ENCODE measurements at regions not wholly inside any gene's neighbourhood (a gene's known extent, or its start where the extent isn't known, plus 50 kb on each side); places are given as distances from the start of the nearest gene placed in this dataset.

GRCh38 chr7:47188136-47188535 lies 393.8 kb downstream of the TNS3 start:
- Histone ChIP-seq H3K9me3 (no peaks in the 10 kb centered on the region), H3K27ac (no peak overlapping the region), H3K4me1 (replicated peaks) (no peaks in the 10 kb centered on the region), H3K27me3 (replicated peaks; ENCODE audit: insufficient read depth) (no peaks in the 10 kb centered on the region), H3K4me3 (no peak overlapping the region), H3K36me3 (no peaks in the 10 kb centered on the region)
- intact Hi-C loops (cut with DNase I) = no loop called here
- DNase-seq (ENCODE audit: low spot score) = no peak
- WGBS = 33% methylated on average over 3 of the region's 3 CpGs
- TF ChIP-seq POLR2A (IDR thresholded peaks at IDR 0.05) = no peak
- TF ChIP-seq, protein P1, sequence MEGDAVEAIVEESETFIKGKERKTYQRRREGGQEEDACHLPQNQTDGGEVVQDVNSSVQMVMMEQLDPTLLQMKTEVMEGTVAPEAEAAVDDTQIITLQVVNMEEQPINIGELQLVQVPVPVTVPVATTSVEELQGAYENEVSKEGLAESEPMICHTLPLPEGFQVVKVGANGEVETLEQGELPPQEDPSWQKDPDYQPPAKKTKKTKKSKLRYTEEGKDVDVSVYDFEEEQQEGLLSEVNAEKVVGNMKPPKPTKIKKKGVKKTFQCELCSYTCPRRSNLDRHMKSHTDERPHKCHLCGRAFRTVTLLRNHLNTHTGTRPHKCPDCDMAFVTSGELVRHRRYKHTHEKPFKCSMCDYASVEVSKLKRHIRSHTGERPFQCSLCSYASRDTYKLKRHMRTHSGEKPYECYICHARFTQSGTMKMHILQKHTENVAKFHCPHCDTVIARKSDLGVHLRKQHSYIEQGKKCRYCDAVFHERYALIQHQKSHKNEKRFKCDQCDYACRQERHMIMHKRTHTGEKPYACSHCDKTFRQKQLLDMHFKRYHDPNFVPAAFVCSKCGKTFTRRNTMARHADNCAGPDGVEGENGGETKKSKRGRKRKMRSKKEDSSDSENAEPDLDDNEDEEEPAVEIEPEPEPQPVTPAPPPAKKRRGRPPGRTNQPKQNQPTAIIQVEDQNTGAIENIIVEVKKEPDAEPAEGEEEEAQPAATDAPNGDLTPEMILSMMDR (IDR thresholded peaks at IDR 0.05) = no peak
- TF ChIP-seq POLR2AphosphoS5 (IDR thresholded peaks at IDR 0.05) = no peak

DNA sequence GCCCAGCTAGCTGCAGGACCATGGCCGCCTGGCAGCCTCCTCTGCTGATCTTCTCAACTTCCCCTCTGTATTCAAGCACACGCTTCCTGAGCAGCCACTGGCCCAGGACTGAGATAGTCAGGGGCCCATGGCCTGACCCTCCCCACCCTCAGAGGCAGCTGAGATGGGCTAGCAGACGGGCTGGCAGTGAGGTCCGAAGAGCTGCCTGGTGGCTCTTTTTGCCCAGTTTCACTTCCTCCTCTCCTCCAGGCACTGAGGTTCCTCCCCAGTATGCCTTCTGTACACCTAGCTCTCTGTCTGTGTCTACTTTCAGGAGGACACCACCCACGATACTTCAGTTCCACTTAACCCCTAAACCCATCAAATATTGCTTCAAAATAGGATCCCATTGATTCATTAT lies 395.6 kb downstream of the TNS3 start:
- Histone ChIP-seq H3K4me3 (no peak overlapping the region), H3K27ac (no peak overlapping the region), H3K36me3 (no peaks in the 10 kb centered on the region), H3K27me3 (replicated peaks; ENCODE audit: insufficient read depth) (no peaks in the 10 kb centered on the region), H3K4me1 (replicated peaks) (peaks cover 3% of the 10 kb centered on the region), H3K9me3 (no peaks in the 10 kb centered on the region)
- 92% methylated on average over 5 of the region's 5 CpGs for WGBS
- TF ChIP-seq POLR2A (IDR thresholded peaks at IDR 0.05) (no peak), POLR2AphosphoS5 (IDR thresholded peaks at IDR 0.05) (no peak)
- TF ChIP-seq, protein P1 (IDR thresholded peaks at IDR 0.05) = no peak
- intact Hi-C loops (cut with DNase I) = no loop called here
- no peak for DNase-seq (ENCODE audit: low spot score)

DNA sequence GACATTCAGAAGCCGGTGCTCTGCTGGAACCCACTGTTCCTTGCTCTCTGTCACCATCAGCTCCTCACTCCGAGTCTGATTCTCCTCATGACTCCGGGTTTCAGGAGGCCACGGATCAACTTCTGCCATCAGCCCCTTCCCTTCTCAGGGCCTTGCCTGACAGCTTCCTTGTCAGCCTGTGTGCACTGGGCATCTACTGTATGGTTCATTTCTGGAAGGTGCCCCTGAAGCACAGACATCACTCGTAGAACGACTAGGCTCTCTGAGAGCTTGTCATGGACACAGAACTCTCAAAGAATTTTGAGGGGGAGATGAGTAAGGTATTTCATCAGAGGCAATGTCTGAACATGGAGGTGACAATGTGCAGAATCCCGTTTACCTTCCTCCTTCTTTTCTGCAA lies 396.1 kb downstream of the TNS3 start:
- no peak for DNase-seq (ENCODE audit: low spot score)
- Histone ChIP-seq H3K4me1 (replicated peaks) (peaks cover 3% of the 10 kb centered on the region), H3K27ac (no peak overlapping the region), H3K4me3 (no peak overlapping the region), H3K36me3 (no peaks in the 10 kb centered on the region), H3K9me3 (no peaks in the 10 kb centered on the region), H3K27me3 (replicated peaks; ENCODE audit: insufficient read depth) (no peaks in the 10 kb centered on the region)
- no peak for TF ChIP-seq POLR2A (IDR thresholded peaks at IDR 0.05)
- WGBS = 87% methylated on average over 7 of the region's 7 CpGs
- intact Hi-C loops (cut with DNase I) = no loop called here

- no peak for DNase-seq (ENCODE audit: low spot score)
- no peak overlapping the region for H3K4me3 ChIP-seq
- H3K4me1 ChIP-seq (replicated peaks) = peaks cover 3% of the 10 kb centered on the region
- no peaks in the 10 kb centered on the region for H3K27me3 ChIP-seq (replicated peaks; ENCODE audit: insufficient read depth)
- intact Hi-C loops (cut with DNase I) = no loop called here
- 45% methylated on average over 3 of the region's 3 CpGs for WGBS
- H3K9me3 ChIP-seq = no peaks in the 10 kb centered on the region
- no peaks in the 10 kb centered on the region for H3K36me3 ChIP-seq
- TF ChIP-seq POLR2AphosphoS5 (IDR thresholded peaks at IDR 0.05) = no peak
- TF ChIP-seq, protein P1 (IDR thresholded peaks at IDR 0.05) = no peak
- no peak overlapping the region for H3K27ac ChIP-seq
Observed at GRCh38 chr7:47185170-47185569, 396.7 kb downstream of the TNS3 start.

DNA sequence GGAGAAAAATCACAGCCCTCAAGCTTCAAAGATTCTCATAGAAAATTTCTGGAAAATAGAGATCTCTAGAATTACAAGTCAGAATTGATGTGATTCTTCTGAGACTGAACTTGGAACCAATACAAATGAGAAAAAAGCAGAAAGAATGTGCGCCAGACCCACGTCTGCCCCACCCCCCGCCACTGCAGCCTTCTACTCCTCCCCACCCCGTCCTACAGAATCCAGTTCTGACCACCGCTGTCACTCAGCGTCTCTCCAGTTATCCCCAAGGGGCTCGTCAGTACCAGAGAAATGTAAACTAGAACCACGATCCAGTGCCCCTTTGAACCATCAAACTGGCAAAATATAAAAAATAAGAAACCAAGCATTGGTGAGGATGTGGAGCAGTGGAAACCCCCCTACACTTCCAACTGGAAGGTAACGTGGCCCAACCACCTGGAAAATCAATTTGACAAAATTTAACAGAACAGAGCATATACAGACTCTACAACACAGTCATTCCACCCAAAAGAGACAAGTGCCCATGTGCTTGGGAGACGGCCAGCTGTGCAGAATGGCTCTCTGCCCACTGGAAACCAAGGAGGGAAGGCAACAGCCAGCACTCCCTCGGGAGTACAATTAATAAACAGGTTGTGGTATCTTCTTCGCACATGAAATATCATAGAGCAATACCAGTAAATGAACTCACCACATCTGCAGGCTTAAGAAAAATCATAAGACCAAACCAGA lies 397.9 kb downstream of the TNS3 start:
- intact Hi-C loops (cut with DNase I) = loop anchor here (5.0 kb wide), 1 partner anchor 92 kb away; no protein-coding TSS in a partner anchor
- Histone ChIP-seq H3K9me3 (no peaks in the 10 kb centered on the region), H3K4me1 (replicated peaks) (peaks cover 3% of the 10 kb centered on the region), H3K27me3 (replicated peaks; ENCODE audit: insufficient read depth) (no peaks in the 10 kb centered on the region), H3K4me3 (no peak overlapping the region), H3K36me3 (no peaks in the 10 kb centered on the region), H3K27ac (no peak overlapping the region)
- TF ChIP-seq POLR2A (IDR thresholded peaks at IDR 0.05) (no peak), POLR2AphosphoS5 (IDR thresholded peaks at IDR 0.05) (no peak)
- TF ChIP-seq, protein P1 (IDR thresholded peaks at IDR 0.05) = no peak
- no peak for DNase-seq (ENCODE audit: low spot score)
- 57% methylated on average over 12 of the region's 12 CpGs for WGBS
